ENCODE measurements at regions not wholly inside any gene's neighbourhood (a gene's known extent, or its start where the extent isn't known, plus 50 kb on each side); places are given as distances from the start of the nearest gene placed in this dataset.
A peak's percentile ranks its signal among the peaks of the same experiment; 100 is the strongest.

DNA sequence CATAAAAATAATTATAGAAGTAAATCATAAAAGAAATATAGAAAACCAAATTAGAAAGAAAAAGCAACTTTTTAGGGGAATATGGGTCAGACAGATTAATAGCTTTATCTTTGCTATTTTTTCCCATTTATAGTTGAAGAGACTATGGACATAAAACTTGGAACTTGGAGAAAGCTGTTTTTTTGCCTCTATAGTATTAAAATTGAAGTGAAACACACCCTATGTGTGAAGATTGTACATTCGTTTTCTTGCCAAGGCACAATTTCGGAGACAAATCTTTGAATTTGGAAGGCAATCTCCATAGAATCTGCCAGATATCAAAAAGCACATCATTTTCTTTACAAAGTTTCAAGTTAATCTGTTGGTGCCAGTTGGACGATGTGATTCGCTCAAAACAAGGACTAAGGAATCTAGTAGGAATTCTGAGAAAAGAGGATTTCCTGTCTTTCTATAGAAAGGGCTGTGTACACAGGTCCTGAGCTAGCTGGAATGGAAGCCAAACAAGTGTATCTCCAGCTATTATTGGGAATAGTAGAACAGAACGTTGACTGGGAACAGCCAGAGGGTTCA lies 156.3 kb downstream of the SLC7A11 start:
- no peak for DNase-seq (ENCODE audit: low spot score)

DNA sequence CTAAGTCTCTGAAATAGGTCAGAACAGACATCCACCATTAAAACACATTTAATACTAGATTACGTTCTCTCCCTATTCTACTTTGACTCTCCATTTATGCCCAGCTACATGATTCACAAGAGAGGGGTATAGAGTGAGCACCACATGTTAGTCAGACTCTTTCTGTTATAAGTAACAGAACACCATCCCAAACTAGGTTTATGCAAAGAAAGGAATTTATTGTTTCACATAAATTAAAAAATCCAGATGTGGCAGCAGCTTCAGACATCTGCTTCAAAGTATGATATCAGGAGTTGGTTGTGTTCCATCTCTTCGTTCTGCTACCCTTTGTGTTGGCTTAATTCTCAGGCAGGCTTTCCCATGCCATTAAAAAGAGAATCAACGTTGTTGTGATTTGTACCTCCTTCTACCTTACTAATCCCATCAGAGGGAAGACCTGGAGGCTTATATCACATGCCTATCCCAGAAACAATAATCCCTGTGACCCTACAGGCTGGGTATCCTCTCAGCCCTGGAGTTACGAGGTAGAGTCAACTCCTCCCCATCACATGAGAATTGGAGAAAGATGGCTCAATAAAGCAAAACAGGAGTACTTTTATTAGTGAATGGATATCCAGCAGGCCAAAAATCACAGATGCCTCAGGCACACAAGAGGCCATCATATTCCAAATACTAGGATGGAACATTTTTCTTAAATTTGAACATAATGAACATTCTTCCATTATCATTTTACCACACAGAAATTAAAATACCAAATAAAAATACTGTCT lies 163.2 kb downstream of the SLC7A11 start:
- no peak for DNase-seq (ENCODE audit: low spot score)

DNA sequence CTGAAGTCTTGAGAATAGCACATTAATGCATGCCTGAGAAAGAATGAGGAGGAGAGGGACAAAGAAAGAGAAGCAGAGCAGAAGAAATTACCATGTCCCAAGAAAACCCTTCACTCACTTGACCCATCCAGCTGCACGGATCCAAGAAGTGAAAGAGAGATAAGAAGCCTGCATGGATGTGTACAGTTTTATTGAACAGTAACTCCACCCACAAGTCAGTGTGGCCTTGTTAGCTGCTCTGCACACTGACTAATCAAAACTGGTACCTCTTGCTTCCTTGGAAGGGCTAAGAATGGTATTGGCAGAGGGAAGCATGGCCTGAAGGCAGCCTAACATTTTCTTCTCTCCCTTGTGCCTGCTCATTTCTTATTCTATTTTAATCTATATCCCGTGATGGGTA lies 163.9 kb downstream of the SLC7A11 start:
- DNase-seq (ENCODE audit: low spot score), result no peak

DNA sequence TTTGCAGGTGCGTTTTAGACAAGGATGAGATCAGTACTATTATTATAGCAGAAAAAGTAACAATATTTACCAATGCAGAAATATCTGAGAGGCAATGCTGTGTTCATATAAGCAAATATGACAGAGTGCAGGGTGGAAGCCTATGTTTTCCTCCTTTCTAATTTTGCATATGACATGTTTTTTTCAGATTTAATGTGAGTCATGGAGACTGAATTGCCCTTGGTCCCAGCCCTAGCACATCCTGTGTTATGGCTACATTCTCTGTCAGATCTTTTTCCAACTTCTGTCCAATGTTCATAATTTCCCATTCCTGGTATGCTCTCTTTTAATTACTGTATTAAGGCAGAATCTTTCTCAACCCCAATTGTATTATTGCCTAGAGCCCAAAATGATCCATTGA lies 165.6 kb downstream of the SLC7A11 start:
- DNase-seq (ENCODE audit: low spot score), result no peak

DNA sequence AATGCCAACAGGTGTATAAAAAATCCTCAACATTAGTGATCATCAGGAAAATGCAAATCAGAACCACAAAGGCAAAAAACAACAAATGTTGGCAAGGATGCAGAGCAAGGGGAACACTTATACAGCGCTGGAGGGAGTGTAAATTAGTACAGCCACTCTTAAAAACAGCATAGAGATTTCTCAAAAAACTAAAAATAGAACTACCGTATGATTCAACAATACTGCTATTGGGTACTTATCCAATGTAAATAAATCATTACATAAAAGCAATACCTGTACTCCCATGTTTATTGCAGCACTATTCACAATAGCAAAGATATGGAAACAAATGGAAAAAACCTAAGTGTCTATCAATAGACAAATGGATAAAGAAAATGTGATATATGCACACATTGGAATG lies 171.3 kb downstream of the SLC7A11 start:
- DNase-seq (ENCODE audit: low spot score), result no peak

DNA sequence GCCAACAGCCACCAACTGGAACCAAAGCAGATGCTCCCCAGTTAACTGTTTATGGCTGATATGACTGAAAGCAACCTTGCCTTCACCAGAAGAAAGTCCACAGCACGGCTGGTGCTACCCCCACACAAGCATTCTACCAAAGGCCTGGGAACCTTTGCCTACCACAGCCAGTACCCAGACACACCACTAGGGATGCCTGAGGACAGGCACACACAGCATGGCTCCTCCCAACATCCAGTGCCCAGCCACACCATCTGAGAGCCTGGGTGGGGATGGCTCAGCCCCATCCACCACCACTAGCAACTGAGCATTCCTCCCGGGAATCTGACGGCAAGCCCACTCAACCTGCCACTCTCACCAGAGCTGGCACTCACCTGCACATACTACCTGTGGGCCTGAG lies 178.6 kb downstream of the SLC7A11 start:
- no peak for DNase-seq (ENCODE audit: low spot score)

DNA sequence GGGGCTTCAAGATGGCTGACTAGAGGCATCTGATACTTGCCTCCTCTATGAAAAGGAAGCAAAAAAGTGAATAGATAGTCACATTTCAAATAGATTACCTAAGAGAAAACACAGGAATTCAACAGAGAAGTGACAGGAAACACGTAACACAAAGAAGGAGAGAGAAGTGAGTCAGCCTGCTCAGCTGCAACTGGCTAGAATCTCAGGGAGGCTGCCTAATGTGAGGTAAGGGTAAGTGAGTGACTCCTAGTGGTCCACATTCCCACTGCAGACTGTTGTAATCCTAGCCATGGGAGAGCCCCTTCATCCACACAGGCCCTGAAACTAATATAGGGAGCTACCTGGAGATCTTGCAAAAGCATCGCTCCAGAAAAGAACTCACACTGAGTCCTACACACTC lies 179.2 kb downstream of the SLC7A11 start:
- peak; percentile 55 for DNase-seq (ENCODE audit: low spot score)

DNA sequence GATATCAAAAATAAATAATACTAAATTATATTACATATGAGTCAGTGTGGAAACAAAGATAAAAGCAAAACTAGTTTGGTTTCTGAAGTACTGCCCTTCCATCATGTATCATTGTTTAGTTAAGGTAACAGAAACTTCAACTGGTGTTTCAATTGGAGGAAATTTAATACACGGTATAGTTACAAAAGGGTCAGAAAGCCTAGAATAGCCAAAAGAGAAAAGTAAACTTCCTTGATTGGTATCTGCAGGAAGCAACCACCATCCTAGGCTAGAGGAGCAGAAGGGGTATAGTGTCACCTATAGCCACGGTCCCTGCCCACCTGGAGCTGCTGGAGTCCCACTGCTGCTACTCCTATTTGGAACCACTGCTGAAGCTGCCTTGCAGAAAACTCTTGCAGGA lies 185.6 kb downstream of the SLC7A11 start:
- no peak for DNase-seq (ENCODE audit: low spot score)

DNA sequence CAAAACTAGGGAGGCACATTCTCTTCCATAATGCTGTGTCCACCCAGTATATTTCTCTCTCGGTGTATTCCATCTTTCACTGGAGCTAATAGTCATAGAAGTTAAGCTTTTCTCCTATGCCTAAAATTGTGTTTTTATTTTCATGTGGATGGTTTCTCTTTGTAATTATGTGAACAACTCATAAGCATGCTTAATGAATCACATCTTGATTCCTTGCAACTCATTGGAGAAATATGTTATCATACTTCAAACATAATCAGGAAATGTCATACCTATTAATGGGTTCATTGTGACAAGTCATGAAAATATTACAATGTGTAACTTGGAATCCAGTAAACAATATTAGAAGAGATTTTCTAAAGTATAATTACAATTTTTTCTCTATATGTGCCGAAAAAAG lies 186.3 kb downstream of the SLC7A11 start:
- no peak for DNase-seq (ENCODE audit: low spot score)

DNA sequence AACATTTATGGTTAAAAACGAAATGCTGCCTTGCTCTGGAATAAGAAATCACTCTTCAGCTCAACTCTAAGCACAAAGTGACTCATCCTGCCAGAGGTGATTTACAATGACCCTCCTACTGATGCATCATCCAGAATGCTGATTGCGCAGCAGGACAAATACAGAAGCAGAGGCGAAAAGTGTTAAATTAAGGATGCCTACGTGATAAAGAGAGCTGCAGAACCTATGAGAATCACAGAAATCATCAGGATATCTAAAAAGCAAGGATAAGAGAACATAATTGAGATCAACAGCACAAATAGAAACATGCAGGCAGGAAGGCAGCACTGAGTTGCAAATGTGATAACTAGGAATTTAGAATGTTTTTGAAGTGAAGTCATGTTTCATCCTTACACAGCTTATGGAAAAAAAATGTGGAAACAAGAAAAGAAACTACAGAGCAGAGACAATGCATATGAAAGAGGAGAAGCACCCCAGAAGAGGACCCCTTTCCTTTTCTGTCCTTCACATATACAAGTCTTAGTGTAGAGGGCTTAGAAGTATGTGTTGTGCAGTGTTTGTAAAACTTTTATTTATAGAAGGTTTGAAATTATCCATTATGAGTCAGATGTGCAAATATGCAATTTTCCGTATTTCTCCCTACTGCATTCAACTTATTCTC lies 188.4 kb downstream of the SLC7A11 start:
- peak; percentile 73 for DNase-seq (ENCODE audit: low spot score)

DNA sequence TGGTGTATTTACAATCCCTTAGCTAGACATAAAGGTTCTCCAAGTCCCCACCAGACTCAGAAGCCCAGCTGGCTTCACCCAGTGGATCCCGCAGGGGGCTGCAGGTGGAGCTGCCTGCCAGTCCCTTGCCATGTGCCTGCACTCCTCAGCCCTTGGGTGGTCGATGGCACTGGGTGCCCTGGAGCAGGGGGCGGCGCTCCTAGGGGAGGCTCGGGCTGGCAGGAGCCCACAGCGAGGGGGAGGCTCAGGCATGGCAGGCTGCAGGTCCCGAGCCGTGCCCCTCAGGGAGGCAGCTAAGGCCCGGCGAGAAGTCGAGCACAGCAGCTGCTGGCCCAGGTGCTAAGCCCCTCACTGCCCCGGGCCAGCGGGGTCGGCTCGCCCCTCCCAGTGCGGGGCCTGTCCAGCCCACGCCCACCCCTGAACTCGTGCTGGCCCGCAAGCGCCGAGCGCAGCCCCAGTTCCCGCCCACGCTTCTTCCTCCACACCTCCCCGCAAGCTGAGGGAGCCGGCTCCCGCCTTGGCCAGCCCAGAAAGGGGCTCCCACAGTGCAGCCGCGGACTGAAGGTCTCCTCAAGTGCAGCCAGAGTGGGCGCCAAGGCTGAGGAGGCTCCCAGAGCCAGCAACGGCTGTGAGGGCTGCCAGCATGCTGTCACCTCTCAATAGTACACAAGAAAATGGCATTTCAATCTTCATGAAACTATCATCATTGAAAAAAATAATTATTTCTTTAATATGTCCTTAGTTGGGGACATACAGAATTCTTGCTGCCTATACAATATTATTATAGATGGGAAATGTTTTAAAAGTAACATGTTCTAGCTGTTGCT lies 189.1 kb downstream of the SLC7A11 start:
- DNase-seq (ENCODE audit: low spot score), result no peak

DNA sequence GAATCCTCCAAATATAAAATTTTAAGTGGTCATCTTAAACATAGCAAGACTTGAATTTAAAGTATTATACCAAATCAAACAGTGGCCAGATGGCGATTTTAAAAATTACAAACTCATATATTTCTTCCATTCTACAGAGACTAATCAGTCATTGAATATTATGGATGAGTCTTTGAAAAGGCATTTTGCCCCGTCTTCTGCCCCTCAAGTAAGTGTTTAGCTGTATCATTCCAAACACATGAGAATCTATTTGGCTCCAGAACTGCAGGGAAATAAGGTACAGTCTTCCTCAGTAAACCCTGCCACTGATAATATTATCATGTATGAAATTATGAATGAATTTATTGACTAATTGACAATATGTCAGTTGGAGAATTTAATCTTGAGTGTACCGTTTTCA lies 191.0 kb downstream of the SLC7A11 start:
- DNase-seq (ENCODE audit: low spot score), result peak; percentile 32

DNA sequence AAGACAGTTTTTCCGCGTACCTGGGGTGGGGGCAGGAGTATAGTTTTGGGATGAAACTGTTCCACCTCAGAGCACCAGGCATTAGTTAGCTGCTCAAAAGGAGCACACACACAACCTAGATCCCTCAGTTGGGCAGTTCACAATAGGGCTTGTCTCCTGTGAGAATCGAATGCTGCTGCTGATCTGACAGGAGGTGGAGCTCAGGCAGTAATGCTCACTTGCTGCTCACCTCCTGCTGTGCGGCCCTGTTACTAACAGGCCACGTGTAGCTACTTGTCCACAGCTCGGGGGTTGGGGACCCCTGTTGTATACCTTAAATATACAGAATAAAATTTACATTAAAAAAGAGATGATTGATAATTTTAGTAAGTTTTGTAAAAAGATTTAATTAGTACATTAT lies 191.5 kb downstream of the SLC7A11 start:
- DNase-seq (ENCODE audit: low spot score), result no peak

DNA sequence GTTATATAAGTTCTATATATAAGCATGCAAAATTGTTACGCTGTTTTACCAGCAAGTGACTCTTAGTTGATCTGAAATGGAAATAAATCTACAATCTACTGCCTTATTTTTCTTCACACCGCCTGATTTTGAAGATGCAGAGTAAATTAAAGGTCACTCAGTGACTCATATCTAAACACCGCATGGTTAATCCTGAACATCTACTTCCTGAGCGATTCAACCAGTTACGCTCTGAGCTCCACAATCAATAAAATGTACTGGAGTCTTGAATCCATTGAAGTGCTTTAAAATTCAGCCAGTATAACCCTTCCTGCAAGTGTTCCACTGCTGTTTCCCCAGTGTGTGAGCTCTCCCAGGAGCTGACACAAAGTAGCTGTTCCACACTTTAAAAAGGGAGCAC lies 192.8 kb downstream of the SLC7A11 start:
- DNase-seq (ENCODE audit: low spot score), result no peak

DNA sequence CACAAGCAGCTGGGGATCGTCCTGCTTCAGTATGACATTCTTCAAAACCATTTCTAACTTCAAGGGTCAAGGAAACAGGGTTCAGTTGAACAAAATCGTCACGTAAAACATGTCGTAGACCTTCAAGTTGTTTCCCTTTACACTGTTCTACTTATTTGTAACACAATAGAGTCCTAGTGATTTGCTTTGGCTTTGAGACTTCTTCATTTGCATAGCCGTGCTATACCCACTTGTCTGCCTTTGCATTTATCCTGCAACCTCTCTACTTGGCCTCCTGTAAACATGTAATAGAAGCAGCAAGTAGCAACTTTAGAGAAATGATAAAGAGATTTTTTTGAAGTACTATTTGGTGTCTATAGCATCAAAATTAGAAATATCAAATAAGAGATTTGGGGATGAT lies 194.9 kb downstream of the SLC7A11 start:
- DNase-seq (ENCODE audit: low spot score), result no peak

DNA sequence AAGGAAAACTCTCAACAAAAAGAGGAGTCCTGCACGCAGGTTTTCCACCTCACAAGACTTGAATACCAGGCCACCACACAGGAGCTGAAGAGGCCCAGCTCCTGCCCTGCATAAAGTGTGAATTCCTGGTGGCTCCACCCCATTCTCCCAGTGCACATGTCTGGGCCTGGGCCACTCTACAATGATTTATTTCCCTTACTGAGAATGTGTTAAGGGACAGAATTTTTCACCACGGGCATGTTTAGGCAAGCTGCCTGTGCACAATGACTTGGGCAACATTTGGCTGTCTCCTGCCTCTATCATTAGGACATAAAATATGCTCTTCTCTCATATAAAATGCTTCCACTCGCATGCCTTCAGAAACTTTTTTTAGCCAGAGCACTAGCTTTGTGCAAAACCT lies 197.1 kb downstream of the SLC7A11 start:
- DNase-seq (ENCODE audit: low spot score), result no peak

DNA sequence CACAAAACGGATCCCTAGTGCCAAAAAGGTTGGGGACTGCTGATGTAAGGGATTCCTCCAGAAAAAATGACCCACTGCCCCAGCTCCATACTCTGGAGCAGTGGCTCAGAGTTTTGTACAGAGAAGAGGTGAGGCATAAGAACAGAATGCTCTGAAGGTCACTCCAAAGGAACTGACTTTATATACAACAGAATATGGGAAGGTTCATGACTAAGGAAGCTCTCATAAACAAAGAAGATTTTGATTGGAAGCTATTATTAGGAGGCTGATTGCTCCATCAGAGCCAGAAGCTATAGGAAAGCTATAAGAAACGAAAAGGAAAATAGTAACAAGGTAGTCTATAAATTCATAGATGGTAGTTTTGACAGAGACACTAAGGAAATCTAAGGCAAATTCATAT lies 203.1 kb downstream of the SLC7A11 start:
- DNase-seq (ENCODE audit: low spot score), result peak; percentile 23

DNA sequence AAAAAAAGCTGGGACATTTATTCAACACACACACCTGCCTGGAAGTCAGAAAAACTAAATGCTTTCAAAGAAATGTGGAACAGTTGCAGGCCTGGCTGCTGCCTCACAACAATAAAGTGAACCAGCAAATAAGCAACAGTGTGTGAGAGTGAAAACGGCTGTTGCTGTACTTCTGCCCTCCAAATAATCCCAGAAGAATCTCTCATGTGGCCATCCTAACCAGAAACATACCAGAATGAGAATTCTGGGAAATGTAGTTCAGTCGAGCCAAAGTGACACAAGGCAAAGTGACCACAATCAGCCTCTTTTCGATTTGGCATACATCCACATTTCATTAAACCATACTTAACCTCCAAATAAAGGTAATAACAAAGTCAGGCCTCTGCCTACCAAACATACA lies 204.5 kb downstream of the SLC7A11 start:
- DNase-seq (ENCODE audit: low spot score), result peak; percentile 19

DNA sequence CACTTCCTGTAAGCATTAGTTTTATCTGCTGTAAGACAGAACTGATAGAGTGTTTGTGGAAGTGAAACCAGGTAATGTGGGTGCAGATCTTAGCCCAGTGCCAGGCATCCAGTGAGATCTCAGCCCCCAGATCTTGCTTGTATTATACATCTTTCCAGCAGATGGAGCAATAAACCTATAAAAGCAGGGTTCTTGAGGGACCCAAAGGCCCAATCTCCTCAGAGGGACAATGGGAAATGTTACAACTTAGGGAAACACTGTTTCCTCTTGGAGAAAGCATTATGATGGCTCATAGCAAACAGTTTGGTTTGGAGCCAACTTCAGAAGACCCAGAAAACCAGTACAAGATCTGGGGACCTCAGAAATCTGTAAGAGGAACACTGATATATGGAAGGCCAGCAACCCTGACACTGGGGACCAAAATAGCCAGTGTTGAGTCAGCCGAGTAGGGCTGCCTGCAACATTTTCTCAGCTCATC lies 206.3 kb downstream of the SLC7A11 start:
- peak; percentile 45 for DNase-seq (ENCODE audit: low spot score)

DNA sequence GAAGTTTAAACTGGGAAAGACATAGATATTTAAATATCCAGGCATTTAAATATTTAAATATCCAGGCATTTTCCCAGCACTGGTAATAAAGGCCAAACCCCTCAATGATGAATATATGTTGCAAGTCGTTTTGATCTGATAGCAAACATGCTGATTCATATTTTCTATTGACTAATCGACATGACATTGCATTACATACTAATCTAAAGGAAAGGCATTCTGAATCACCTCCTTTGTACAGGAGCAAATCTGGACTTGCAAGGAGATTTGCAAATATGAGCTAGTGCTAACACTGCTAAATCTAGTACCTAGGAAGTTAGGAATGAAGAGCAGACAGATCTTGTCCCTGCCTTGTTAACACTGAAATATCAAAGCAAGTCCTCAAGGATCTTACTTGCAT lies 207.3 kb downstream of the SLC7A11 start:
- no peak for DNase-seq (ENCODE audit: low spot score)

DNA sequence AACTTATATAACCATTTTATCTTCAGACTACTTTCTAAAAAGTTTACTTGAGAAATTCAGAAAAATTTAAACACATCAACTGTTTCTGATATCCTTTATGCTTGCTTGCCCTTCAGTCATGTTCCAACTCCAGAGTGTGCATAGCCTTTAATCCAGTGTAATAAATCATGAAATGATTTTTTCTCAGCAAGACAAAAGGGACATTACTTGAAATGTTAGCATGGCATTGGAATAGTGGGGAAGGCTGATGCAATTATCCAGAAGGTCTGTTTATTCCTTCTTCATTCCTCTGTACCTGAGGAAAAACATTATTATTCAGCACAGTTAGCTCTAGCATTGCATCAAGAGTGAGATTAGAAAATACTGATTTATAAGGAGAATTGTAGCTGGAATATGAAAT lies 209.9 kb downstream of the SLC7A11 start:
- no peak for DNase-seq (ENCODE audit: low spot score)

DNA sequence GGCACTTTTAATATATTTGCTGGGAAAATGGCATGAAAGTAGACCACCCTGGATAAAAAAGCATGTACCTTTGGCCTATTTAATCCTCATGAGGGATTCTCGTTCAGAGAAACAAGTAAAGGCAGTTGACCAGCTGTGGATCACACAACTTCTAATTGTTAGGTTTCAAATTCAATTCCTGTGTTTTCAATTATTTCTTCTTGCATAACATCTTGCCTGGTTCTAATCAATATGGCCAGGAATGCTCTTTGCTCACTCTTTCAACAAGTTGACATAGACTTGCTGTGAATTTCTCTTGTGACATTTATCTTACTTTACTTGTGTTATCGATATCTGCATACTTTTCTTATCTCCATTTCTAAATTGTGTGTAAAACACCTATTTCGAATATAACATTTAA lies 211.8 kb downstream of the SLC7A11 start:
- DNase-seq (ENCODE audit: low spot score), result no peak

DNA sequence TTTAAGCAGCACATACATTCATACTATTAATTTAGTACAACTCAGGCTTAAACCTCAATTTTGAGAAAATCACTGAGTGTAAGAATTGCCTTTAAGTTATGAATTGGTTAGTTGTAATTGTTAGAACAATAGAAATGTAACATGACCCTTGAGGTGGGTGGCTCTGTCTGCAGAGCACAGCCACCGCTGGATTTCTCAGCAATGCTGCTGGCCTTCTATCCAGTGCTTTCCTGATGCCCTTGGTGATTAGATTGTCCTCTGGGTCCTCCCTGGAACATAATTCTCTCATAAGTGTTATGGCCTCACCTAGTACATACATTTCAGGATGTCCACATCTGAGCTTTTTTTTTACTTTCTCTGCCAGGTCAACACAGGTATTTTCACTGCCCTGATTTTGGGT lies 213.2 kb downstream of the SLC7A11 start:
- DNase-seq (ENCODE audit: low spot score), result no peak
